ENCODE measurements at regions not wholly inside any gene's neighbourhood (a gene's known extent, or its start where the extent isn't known, plus 50 kb on each side); places are given as distances from the start of the nearest gene placed in this dataset.

GRCh38 chr2:71804281-71804751 is 343.3 kb downstream of the CYP26B1 start (continued):
- TF ChIP-seq CHD7 (IDR thresholded peaks at IDR 0.05; ENCODE audit: insufficient replicate concordance, low read length) (no peak), SIX5 (IDR thresholded peaks at IDR 0.05; ENCODE audit: low read depth, low read length) (no peak), CHD2 (IDR thresholded peaks at IDR 0.05; ENCODE audit: low read length) (no peak), PHF8 (conservative IDR thresholded peaks at IDR 0.05; ENCODE audit: low read depth, low read length) (no peak), BACH1 (IDR thresholded peaks at IDR 0.05; ENCODE audit: low read length) (no peak)
